ENCODE measurements at regions not wholly inside any gene's neighbourhood (a gene's known extent, or its start where the extent isn't known, plus 50 kb on each side); places are given as distances from the start of the nearest gene placed in this dataset.

GRCh38 chr10:9615189-9615588, 1402.5 kb upstream of the CELF2 start:
- Mint-ChIP-seq H3K27ac (no peak overlapping the region), H3K36me3 (ENCODE audit: insufficient read depth) (no peaks in the 10 kb centered on the region), H3K4me1 (ENCODE audit: low read depth) (no peaks in the 10 kb centered on the region), H3K9me3 (ENCODE audit: low read depth) (peaks cover 4% of the 10 kb centered on the region), H3K4me3 (ENCODE audit: low read depth) (no peak overlapping the region), H3K27me3 (peaks cover 3% of the 10 kb centered on the region)
- DNase-seq (ENCODE audit: low spot score, unreplicated experiment): no peak
- TF ChIP-seq CTCF (IDR thresholded peaks at IDR 0.05; ENCODE audit: unreplicated experiment): no peak

- Mint-ChIP-seq H3K27me3 (no peaks in the 10 kb centered on the region), H3K9me3 (ENCODE audit: low read depth) (peaks cover 4% of the 10 kb centered on the region), H3K4me3 (ENCODE audit: low read depth) (no peak overlapping the region), H3K27ac (no peak overlapping the region), H3K4me1 (ENCODE audit: low read depth) (no peaks in the 10 kb centered on the region), H3K36me3 (ENCODE audit: insufficient read depth) (no peaks in the 10 kb centered on the region)
- no peak for TF ChIP-seq CTCF (IDR thresholded peaks at IDR 0.05; ENCODE audit: unreplicated experiment)
- DNase-seq (ENCODE audit: low spot score, unreplicated experiment): no peak
Observed at GRCh38 chr10:9621216-9621615, 1396.5 kb upstream of the CELF2 start.

GRCh38 chr10:9625304-9625703, 1392.4 kb upstream of the CELF2 start:
- Mint-ChIP-seq H3K36me3 (ENCODE audit: insufficient read depth) (no peaks in the 10 kb centered on the region), H3K27ac (no peak overlapping the region), H3K4me1 (ENCODE audit: low read depth) (no peaks in the 10 kb centered on the region), H3K4me3 (ENCODE audit: low read depth) (no peak overlapping the region), H3K9me3 (ENCODE audit: low read depth) (no peaks in the 10 kb centered on the region), H3K27me3 (no peaks in the 10 kb centered on the region)
- no peak for DNase-seq (ENCODE audit: low spot score, unreplicated experiment)
- TF ChIP-seq CTCF (IDR thresholded peaks at IDR 0.05; ENCODE audit: unreplicated experiment): no peak

GRCh38 chr10:9634466-9634865, 1383.2 kb upstream of the CELF2 start:
- H3K27me3 Mint-ChIP-seq: no peaks in the 10 kb centered on the region
- DNase-seq (ENCODE audit: low spot score, unreplicated experiment): no peak
- TF ChIP-seq CTCF (IDR thresholded peaks at IDR 0.05; ENCODE audit: unreplicated experiment): no peak
- no peaks in the 10 kb centered on the region for H3K36me3 Mint-ChIP-seq (ENCODE audit: insufficient read depth)
- no peak overlapping the region for H3K27ac Mint-ChIP-seq
- H3K9me3 Mint-ChIP-seq (ENCODE audit: low read depth): no peaks in the 10 kb centered on the region
- H3K4me3 Mint-ChIP-seq (ENCODE audit: low read depth): no peak overlapping the region
- H3K4me1 Mint-ChIP-seq (ENCODE audit: low read depth): no peaks in the 10 kb centered on the region

- Mint-ChIP-seq H3K4me3 (ENCODE audit: low read depth) (no peak overlapping the region), H3K27me3 (no peaks in the 10 kb centered on the region), H3K9me3 (ENCODE audit: low read depth) (no peaks in the 10 kb centered on the region)
Observed at GRCh38 chr10:9635691-9636090, 1382.0 kb upstream of the CELF2 start.

More at GRCh38 chr10:9635691-9636090, 1382.0 kb upstream of the CELF2 start:
- no peaks in the 10 kb centered on the region for H3K36me3 Mint-ChIP-seq (ENCODE audit: insufficient read depth)
- no peak for TF ChIP-seq CTCF (IDR thresholded peaks at IDR 0.05; ENCODE audit: unreplicated experiment)
- DNase-seq (ENCODE audit: low spot score, unreplicated experiment): no peak
- no peaks in the 10 kb centered on the region for H3K4me1 Mint-ChIP-seq (ENCODE audit: low read depth)
- no peak overlapping the region for H3K27ac Mint-ChIP-seq

All from progenitor cell of endocrine pancreas (in vitro differentiated cells).